Stomach (tissue), 4 donors: ENCODE measurements at regions not wholly inside any gene's neighbourhood (a gene's known extent, or its start where the extent isn't known, plus 50 kb on each side); places are given as distances from the start of the nearest gene placed in this dataset.

Experiments used
- POLR2A ChIP-seq, 4 donors: fragments of 450-650 bp; IDR thresholded peaks; one replicate each; pipeline ENCODE4 v1.6.1; 2016; ENCODE audit warnings: antibody characterized with exemption in 4 of 4, control low read depth in 2 of 4, mild to moderate bottlenecking in 1 of 4, moderate library complexity in 1 of 4
- TF ChIP-seq, protein P1 (sequence below), 7 experiments: fragments of 450-650 bp in 4 of 7; fragments of 200-600 bp in 3 of 7; sonication (generic) in 3 of 7; IDR thresholded peaks; one replicate each; pipeline ENCODE4 v1.5.1; 2016 to 2019; ENCODE audit warnings: antibody characterized with exemption in 7 of 7, control low read depth in 2 of 7, mild to moderate bottlenecking in 1 of 7

DNA sequence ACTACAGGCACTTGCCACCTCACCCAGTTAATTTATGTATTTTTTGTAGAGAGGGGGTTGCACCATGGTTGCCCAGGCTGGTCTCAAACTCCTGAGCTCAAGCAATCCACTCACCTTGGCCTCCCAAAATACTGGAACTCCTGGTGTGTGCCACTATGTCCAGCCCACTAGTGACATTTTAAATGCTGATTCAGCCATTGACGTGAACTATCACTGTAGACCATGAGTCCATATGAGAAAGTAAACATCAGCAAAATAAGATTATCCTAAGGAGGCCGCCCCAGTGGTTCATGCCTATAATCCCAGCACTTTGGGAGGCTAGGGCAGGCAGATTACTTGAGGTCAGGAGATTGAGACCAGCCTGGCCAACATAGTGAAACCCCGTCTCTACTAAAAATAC is 488.1 kb upstream of the EDIL3 start:
- TF ChIP-seq, protein P1, sequence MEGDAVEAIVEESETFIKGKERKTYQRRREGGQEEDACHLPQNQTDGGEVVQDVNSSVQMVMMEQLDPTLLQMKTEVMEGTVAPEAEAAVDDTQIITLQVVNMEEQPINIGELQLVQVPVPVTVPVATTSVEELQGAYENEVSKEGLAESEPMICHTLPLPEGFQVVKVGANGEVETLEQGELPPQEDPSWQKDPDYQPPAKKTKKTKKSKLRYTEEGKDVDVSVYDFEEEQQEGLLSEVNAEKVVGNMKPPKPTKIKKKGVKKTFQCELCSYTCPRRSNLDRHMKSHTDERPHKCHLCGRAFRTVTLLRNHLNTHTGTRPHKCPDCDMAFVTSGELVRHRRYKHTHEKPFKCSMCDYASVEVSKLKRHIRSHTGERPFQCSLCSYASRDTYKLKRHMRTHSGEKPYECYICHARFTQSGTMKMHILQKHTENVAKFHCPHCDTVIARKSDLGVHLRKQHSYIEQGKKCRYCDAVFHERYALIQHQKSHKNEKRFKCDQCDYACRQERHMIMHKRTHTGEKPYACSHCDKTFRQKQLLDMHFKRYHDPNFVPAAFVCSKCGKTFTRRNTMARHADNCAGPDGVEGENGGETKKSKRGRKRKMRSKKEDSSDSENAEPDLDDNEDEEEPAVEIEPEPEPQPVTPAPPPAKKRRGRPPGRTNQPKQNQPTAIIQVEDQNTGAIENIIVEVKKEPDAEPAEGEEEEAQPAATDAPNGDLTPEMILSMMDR (IDR thresholded peaks at IDR 0.05): no peak
- TF ChIP-seq POLR2A (IDR thresholded peaks at IDR 0.05): no peak
